ENCODE measurements at regions not wholly inside any gene's neighbourhood (a gene's known extent, or its start where the extent isn't known, plus 50 kb on each side); places are given as distances from the start of the nearest gene placed in this dataset.
A peak's percentile ranks its signal among the peaks of the same experiment; 100 is the strongest.
"Not testable (repeated sequence)": the region's sequence is repeated elsewhere in the genome, so short reads cannot be mapped to it uniquely, and the experiment has no call there.

DNA sequence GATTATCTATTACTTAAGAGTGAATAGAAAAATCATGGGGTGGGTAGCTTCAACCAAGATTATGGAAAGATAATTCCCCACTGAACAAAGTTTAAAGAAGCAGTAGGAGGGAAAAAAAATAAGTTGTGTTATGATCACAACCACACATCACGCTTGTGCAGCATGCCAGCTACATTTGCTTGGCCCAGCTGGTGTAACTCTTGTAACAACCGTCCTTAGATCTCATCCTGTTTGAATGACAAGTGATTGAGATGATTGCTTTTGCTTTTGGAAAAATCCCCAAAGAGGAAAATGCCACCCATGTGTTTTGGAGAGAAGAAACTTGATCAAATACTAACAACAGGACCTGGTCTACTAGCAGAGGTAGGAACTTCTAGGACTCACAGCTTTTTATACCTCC is 107.6 kb upstream of the KIF2A start:
- no peaks in the 10 kb centered on the region for H3K36me3 ChIP-seq (ENCODE audit: insufficient read depth, insufficient read length, low read length)
- H3K27me3 ChIP-seq (ENCODE audit: insufficient read depth, insufficient read length), result no peaks in the 10 kb centered on the region
- TF ChIP-seq ZNF274 (IDR thresholded peaks at IDR 0.05; ENCODE audit: low read depth, low read length) (no peak), SUZ12 (IDR thresholded peaks at IDR 0.05; ENCODE audit: extremely low read depth, insufficient read depth, insufficient read length) (no peak), YY1 (IDR thresholded peaks at IDR 0.05; ENCODE audit: insufficient read depth, insufficient read length) (no peak)

DNA sequence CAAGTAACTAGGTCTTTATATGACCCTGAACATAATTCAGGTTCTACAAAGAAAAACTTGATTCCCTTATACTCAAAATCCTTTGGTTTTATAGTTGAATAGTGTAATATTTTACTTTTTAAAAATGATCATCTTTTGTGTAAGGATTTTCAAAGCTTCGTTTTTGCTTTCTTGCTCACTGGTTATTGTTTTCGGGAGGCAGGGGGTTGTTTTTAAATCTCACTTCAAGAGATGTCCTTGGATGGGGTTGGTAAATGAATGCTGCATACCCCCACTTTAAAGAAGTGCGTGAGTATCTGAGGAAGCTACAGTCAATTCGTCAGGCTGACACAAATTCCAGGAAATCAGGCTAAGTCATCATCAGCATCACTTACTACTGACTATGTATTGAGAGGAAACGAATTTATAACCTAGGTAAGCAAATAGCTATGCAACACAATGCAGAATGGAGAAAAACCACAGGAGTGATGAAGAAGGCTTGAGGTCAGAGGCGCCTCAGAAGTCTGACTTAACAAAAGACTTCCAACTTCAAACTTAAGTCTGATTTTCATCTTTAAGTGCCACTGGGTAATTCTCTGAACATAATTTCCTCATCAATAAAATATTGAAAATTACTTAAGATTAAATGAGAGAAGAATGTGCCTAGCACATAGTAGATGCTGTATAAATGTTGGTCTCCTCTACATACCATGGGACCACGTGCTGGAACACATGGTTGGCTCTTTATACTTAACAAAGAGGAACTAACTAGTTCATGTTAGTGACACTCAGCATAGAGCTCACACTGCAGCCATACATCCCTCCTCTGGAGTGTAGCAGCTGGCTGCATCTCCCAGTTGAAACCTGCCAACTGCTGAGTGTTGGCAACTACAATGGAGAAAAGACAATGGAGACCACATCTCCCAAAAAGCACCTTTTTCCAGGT is 106.0 kb upstream of the KIF2A start:
- Histone ChIP-seq H3K9ac (ENCODE audit: insufficient read length, low read depth) (no peak overlapping the region), H3K4me1 (ENCODE audit: insufficient read depth, insufficient read length) (no peaks in the 10 kb centered on the region), H3K4me3 (ENCODE audit: insufficient read length, low read depth) (no peak overlapping the region), H3K36me3 (ENCODE audit: insufficient read depth, insufficient read length, low read length) (no peaks in the 10 kb centered on the region), H3K27me3 (ENCODE audit: insufficient read depth, insufficient read length) (no peaks in the 10 kb centered on the region), H3K9me3 (ENCODE audit: insufficient read depth, low read length) (no peaks in the 10 kb centered on the region)
- no peak for TF ChIP-seq SUZ12 (IDR thresholded peaks at IDR 0.05; ENCODE audit: extremely low read depth, insufficient read depth, insufficient read length)
- TF ChIP-seq YY1 (IDR thresholded peaks at IDR 0.05; ENCODE audit: insufficient read depth, insufficient read length), result no peak
- no peak for TF ChIP-seq ZNF274 (IDR thresholded peaks at IDR 0.05; ENCODE audit: low read depth, low read length)
- DNase-seq (ENCODE audit: low read depth, low spot score), result no peak

More for the DNA sequence above, 107.6 kb upstream of the KIF2A start:
- Histone ChIP-seq H3K4me1 (ENCODE audit: insufficient read depth, insufficient read length) (no peaks in the 10 kb centered on the region), H3K9me3 (ENCODE audit: insufficient read depth, low read length) (peaks cover 3% of the 10 kb centered on the region; the same call in 1 of the 2 replicates), H3K9ac (ENCODE audit: insufficient read length, low read depth) (no peak overlapping the region), H3K4me3 (ENCODE audit: insufficient read length, low read depth) (no peak overlapping the region)
- DNase-seq (ENCODE audit: low read depth, low spot score), result no peak

- Histone ChIP-seq H3K9ac (ENCODE audit: insufficient read length, low read depth) (no peak overlapping the region), H3K9me3 (ENCODE audit: insufficient read depth, low read length) (no peaks in the 10 kb centered on the region), H3K4me3 (ENCODE audit: insufficient read length, low read depth) (no peak overlapping the region), H3K27me3 (ENCODE audit: insufficient read depth, insufficient read length) (no peaks in the 10 kb centered on the region), H3K36me3 (ENCODE audit: insufficient read depth, insufficient read length, low read length) (no peaks in the 10 kb centered on the region), H3K4me1 (ENCODE audit: insufficient read depth, insufficient read length) (no peaks in the 10 kb centered on the region)
- DNase-seq (ENCODE audit: low read depth, low spot score), result peak; percentile 8
- TF ChIP-seq ZNF274 (IDR thresholded peaks at IDR 0.05; ENCODE audit: low read depth, low read length), result no peak
- no peak for TF ChIP-seq YY1 (IDR thresholded peaks at IDR 0.05; ENCODE audit: insufficient read depth, insufficient read length)
- TF ChIP-seq SUZ12 (IDR thresholded peaks at IDR 0.05; ENCODE audit: extremely low read depth, insufficient read depth, insufficient read length), result no peak
Observed at GRCh38 chr5:62206150-62206829, 99.7 kb upstream of the KIF2A start.

DNA sequence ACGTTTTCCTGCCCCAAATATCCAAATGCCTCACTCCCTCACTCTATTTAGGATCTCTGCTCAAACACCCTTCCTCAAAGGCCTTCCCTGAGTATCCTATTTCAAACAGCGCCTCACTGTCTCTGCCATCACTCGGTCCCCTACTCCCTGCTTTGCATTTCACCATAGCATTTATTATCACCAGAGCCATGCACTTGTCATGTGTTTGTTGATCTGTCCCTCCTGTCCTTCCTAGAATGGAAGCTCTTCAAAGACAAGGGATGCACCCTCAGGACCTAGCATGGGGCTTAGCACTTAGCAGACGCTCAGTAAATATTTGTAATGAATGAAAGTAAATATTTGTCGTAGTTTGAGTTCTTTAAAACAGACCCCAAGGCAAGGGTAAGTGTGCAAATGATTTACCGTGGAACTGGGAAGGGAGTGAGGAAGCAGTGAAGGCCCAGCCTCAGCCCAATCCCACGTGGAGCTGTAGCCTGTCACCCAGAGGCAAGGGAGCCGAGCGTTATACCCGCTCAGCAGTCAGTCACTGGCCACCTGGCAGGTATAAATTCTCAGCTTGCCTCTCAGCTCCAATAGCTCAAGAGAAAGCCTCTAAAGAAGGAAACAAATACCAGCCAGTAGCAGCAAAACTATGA is 97.7 kb upstream of the KIF2A start:
- TF ChIP-seq YY1 (IDR thresholded peaks at IDR 0.05; ENCODE audit: insufficient read depth, insufficient read length) (no peak), ZNF274 (IDR thresholded peaks at IDR 0.05; ENCODE audit: low read depth, low read length) (no peak), SUZ12 (IDR thresholded peaks at IDR 0.05; ENCODE audit: extremely low read depth, insufficient read depth, insufficient read length) (no peak)
- Histone ChIP-seq H3K27me3 (ENCODE audit: insufficient read depth, insufficient read length) (no peaks in the 10 kb centered on the region), H3K4me1 (ENCODE audit: insufficient read depth, insufficient read length) (no peaks in the 10 kb centered on the region), H3K9me3 (ENCODE audit: insufficient read depth, low read length) (no peaks in the 10 kb centered on the region), H3K36me3 (ENCODE audit: insufficient read depth, insufficient read length, low read length) (no peaks in the 10 kb centered on the region), H3K9ac (ENCODE audit: insufficient read length, low read depth) (no peak overlapping the region), H3K4me3 (ENCODE audit: insufficient read length, low read depth) (no peak overlapping the region)
- no peak for DNase-seq (ENCODE audit: low read depth, low spot score)

DNA sequence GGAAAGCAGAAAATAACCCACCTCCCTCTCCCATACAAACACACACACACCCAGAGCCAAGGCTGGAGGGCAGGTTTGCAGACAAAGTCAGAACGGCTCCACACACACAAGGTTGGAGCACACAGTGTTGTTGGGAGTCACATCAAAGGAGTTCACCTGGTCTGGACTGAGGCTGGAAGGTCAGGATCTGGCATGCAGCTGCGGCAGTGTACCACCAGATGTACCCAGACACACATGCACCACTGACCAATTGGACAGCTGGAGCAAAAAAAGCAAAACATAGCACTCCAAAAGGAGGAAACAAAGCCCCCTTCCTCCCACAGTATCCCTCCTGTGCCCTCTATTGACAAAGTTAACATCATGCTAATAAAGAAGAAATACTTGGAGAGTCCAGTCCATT is 94.6 kb upstream of the KIF2A start:
- H3K9me3 ChIP-seq (ENCODE audit: insufficient read depth, low read length), result no peaks in the 10 kb centered on the region
- no peak overlapping the region for H3K4me3 ChIP-seq (ENCODE audit: insufficient read length, low read depth)
- no peaks in the 10 kb centered on the region for H3K36me3 ChIP-seq (ENCODE audit: insufficient read depth, insufficient read length, low read length)
- no peak overlapping the region for H3K9ac ChIP-seq (ENCODE audit: insufficient read length, low read depth)
- H3K4me1 ChIP-seq (ENCODE audit: insufficient read depth, insufficient read length), result no peaks in the 10 kb centered on the region
- TF ChIP-seq YY1 (IDR thresholded peaks at IDR 0.05; ENCODE audit: insufficient read depth, insufficient read length) (no peak), SUZ12 (IDR thresholded peaks at IDR 0.05; ENCODE audit: extremely low read depth, insufficient read depth, insufficient read length) (no peak), ZNF274 (IDR thresholded peaks at IDR 0.05; ENCODE audit: low read depth, low read length) (no peak)
- no peaks in the 10 kb centered on the region for H3K27me3 ChIP-seq (ENCODE audit: insufficient read depth, insufficient read length)
- DNase-seq (ENCODE audit: low read depth, low spot score), result no peak

- Histone ChIP-seq H3K4me1 (ENCODE audit: insufficient read depth, insufficient read length) (no peaks in the 10 kb centered on the region), H3K36me3 (ENCODE audit: insufficient read depth, insufficient read length, low read length) (no peaks in the 10 kb centered on the region), H3K9me3 (ENCODE audit: insufficient read depth, low read length) (no peaks in the 10 kb centered on the region), H3K27me3 (ENCODE audit: insufficient read depth, insufficient read length) (no peaks in the 10 kb centered on the region), H3K9ac (ENCODE audit: insufficient read length, low read depth) (no peak overlapping the region), H3K4me3 (ENCODE audit: insufficient read length, low read depth) (no peak overlapping the region)
- no peak for DNase-seq (ENCODE audit: low read depth, low spot score)
- TF ChIP-seq YY1 (IDR thresholded peaks at IDR 0.05; ENCODE audit: insufficient read depth, insufficient read length) (no peak), ZNF274 (IDR thresholded peaks at IDR 0.05; ENCODE audit: low read depth, low read length) (no peak), SUZ12 (IDR thresholded peaks at IDR 0.05; ENCODE audit: extremely low read depth, insufficient read depth, insufficient read length) (no peak)
Observed at GRCh38 chr5:62212648-62213047, 93.4 kb upstream of the KIF2A start.

GRCh38 chr5:62214701-62215100 is 91.3 kb upstream of the KIF2A start:
- TF ChIP-seq ZNF274 (IDR thresholded peaks at IDR 0.05; ENCODE audit: low read depth, low read length) (no peak), SUZ12 (IDR thresholded peaks at IDR 0.05; ENCODE audit: extremely low read depth, insufficient read depth, insufficient read length) (no peak), YY1 (IDR thresholded peaks at IDR 0.05; ENCODE audit: insufficient read depth, insufficient read length) (no peak)
- Histone ChIP-seq H3K4me1 (ENCODE audit: insufficient read depth, insufficient read length) (no peaks in the 10 kb centered on the region), H3K27me3 (ENCODE audit: insufficient read depth, insufficient read length) (no peaks in the 10 kb centered on the region), H3K36me3 (ENCODE audit: insufficient read depth, insufficient read length, low read length) (no peaks in the 10 kb centered on the region), H3K4me3 (ENCODE audit: insufficient read length, low read depth) (no peak overlapping the region), H3K9me3 (ENCODE audit: insufficient read depth, low read length) (no peaks in the 10 kb centered on the region), H3K9ac (ENCODE audit: insufficient read length, low read depth) (no peak overlapping the region)
- DNase-seq (ENCODE audit: low read depth, low spot score), result no peak

DNA sequence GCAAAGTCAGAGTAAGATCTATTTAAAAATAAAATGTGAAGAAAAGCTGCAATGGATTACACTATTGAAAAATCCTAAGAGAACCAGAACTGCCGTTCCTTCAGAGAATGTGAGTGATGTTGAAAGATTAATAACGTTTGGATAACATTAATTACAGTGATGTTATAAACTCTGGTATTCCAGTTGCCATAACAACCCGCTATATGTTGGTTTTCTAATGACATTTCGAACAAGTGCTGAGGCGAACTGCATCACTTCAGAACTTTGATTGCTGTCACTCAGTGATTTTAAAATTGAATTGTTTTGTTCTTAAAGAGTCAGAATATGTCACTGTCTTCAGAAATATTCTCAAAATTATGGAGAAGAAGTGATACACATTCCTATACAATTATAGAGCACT is 89.4 kb upstream of the KIF2A start:
- H3K4me3 ChIP-seq (ENCODE audit: insufficient read length, low read depth); H3K9ac ChIP-seq (ENCODE audit: insufficient read length, low read depth); H3K9me3 ChIP-seq (ENCODE audit: insufficient read depth, low read length); H3K4me1 ChIP-seq (ENCODE audit: insufficient read depth, insufficient read length); H3K27me3 ChIP-seq (ENCODE audit: insufficient read depth, insufficient read length); H3K36me3 ChIP-seq (ENCODE audit: insufficient read depth, insufficient read length, low read length); DNase-seq (ENCODE audit: low read depth, low spot score): not testable (repeated sequence)

DNA sequence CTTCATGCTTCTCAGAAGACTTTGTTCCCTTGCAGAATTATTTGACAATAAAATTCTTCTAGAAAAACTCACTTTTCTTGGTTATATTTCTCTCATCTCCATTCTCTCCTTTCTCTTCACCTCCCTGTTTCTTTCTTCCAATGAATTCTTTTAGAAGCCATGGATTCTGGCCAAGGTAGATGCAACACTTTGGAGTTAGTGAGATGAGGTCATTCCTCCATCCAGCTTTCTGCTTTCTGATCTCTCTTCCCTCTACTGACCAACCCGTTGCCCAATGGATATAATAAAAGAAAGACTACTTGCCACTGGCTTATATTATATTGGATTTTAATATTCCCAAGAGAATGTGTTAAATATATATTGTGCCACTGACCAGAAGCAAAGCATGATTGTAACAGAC is 88.9 kb upstream of the KIF2A start:
- H3K4me3 ChIP-seq (ENCODE audit: insufficient read length, low read depth); H3K27me3 ChIP-seq (ENCODE audit: insufficient read depth, insufficient read length); DNase-seq (ENCODE audit: low read depth, low spot score); H3K9me3 ChIP-seq (ENCODE audit: insufficient read depth, low read length); H3K9ac ChIP-seq (ENCODE audit: insufficient read length, low read depth); H3K36me3 ChIP-seq (ENCODE audit: insufficient read depth, insufficient read length, low read length); H3K4me1 ChIP-seq (ENCODE audit: insufficient read depth, insufficient read length): not testable (repeated sequence)

Data from NT2/D1 (cell line).